Endothelial cell of umbilical vein (primary cell): ENCODE measurements at regions not wholly inside any gene's neighbourhood (a gene's known extent, or its start where the extent isn't known, plus 50 kb on each side); places are given as distances from the start of the nearest gene placed in this dataset.

ENCODE experiments used
- BruUV-seq: library from RNA; stranded (reverse); fragments of 400-500 nt; replicated peaks from 2 replicates; lab custom pipeline; 2021; lab: Mats Ljungman, UMichigan
- CTCF ChIA-PET: fragments of 300-600, 350-600 bp; sonication (Branson Sonifier 250); formaldehyde crosslinking; loops from one replicate; lab custom pipeline; 2021; ENCODE audit warnings: antibody characterized with exemption, inconsistent platforms; lab: Charles Lee
- POLR2A ChIA-PET: fragments of 300-600, 350-600 bp; sonication (Branson Sonifier 250); formaldehyde crosslinking; loops from one replicate; lab custom pipeline; 2021; ENCODE audit warnings: antibody characterized with exemption, inconsistent platforms; lab: Charles Lee
- DNase-seq: peaks from one replicate; pipeline ENCODE4 v3.0.0-alpha.2; 2011; ENCODE audit warnings: low read depth, low spot score
- FAIRE-seq: peaks from 2 replicates; lab custom pipeline; 2011; peaks lifted over from hg19 to GRCh38; lab: Jason Lieb, UNC
- H2AFZ ChIP-seq: 2 replicates; pipeline ENCODE4 v1.6.0; 2012; ENCODE audit warnings: low read depth, low read length, control low read depth, inconsistent platforms
- H3K27ac ChIP-seq: 2 replicates; pipeline ENCODE4 v1.5.1; 2011; ENCODE audit warnings: low read depth, mild to moderate bottlenecking, control low read depth, low read length, moderate library complexity; ENCODE audit not compliant: insufficient read depth
- H3K27me3 ChIP-seq, 2 experiments: 2 replicates each; pipeline versions ENCODE4 v1.6.0 to v1.6.1; 2011; ENCODE audit warnings: low read length in 2 of 2, mixed read lengths in 1 of 2; ENCODE audit not compliant: control insufficient read depth in 2 of 2, insufficient read depth in 2 of 2
- H3K36me3 ChIP-seq, 2 experiments: 2 replicates in 1 of 2; 3 replicates in 1 of 2; pipeline ENCODE4 v1.5.1; 2011; ENCODE audit warnings: low read length in 2 of 2, mild to moderate bottlenecking in 1 of 2, moderate library complexity in 1 of 2; ENCODE audit not compliant: control insufficient read depth in 2 of 2, insufficient read depth in 2 of 2; ENCODE audit errors: extremely low read depth in 1 of 2
- H3K4me1 ChIP-seq: 3 replicates; pipeline ENCODE4 v1.5.1; 2011; ENCODE audit warnings: mild to moderate bottlenecking, low read length; ENCODE audit not compliant: control insufficient read depth, insufficient read depth; ENCODE audit errors: extremely low read depth
- H3K4me2 ChIP-seq: 2 replicates; pipeline ENCODE4 v1.6.1; 2011; ENCODE audit warnings: low read length, control low read depth, mixed read lengths; ENCODE audit not compliant: insufficient read depth
- H3K4me3 ChIP-seq, 3 experiments: fragments of 200-600 bp in 1 of 3; sonication (generic), shearing (Covaris generic) in 1 of 3; replicated peaks in 1 of 3; 2 replicates each; pipeline ENCODE4 v1.5.1; 2011 to 2016; ENCODE audit warnings: control low read depth in 3 of 3, low read length in 3 of 3, mild to moderate bottlenecking in 2 of 3, inconsistent platforms in 1 of 3, low read depth in 1 of 3, moderate library complexity in 1 of 3; ENCODE audit not compliant: insufficient read depth in 1 of 3
- H3K79me2 ChIP-seq: 2 replicates; pipeline ENCODE4 v1.6.0; 2012; ENCODE audit warnings: low read length, inconsistent platforms; ENCODE audit not compliant: control insufficient read depth, insufficient read depth
- H3K9ac ChIP-seq: replicated peaks from 2 replicates; pipeline ENCODE3; 2011; ENCODE audit warnings: low read length, control low read depth; ENCODE audit not compliant: insufficient read depth; ENCODE audit errors: extremely low read depth
- H3K9me1 ChIP-seq: replicated peaks from 3 replicates; pipeline ENCODE4 v1.6.0; 2011; ENCODE audit warnings: mild to moderate bottlenecking, low read length; ENCODE audit not compliant: control insufficient read depth, insufficient read depth; ENCODE audit errors: extremely low read depth
- H3K9me3 ChIP-seq: replicated peaks from 2 replicates; pipeline ENCODE4 v1.5.1; 2012; ENCODE audit warnings: low read length, inconsistent platforms; ENCODE audit not compliant: control insufficient read depth, insufficient read depth
- H4K20me1 ChIP-seq: replicated peaks from 2 replicates; pipeline ENCODE3; 2011; ENCODE audit warnings: mild to moderate bottlenecking, low read length; ENCODE audit not compliant: control insufficient read depth, insufficient read depth; ENCODE audit errors: extremely low read depth
- FOS ChIP-seq: IDR thresholded peaks from 2 replicates; pipeline ENCODE4 v1.6.1; 2011; ENCODE audit warnings: mild to moderate bottlenecking, low read length, moderate library complexity, borderline replicate concordance; ENCODE audit not compliant: insufficient read depth
- GATA2 ChIP-seq: IDR thresholded peaks from 2 replicates; pipeline ENCODE4 v1.7.0; 2011; ENCODE audit warnings: low read depth, mild to moderate bottlenecking, moderate library complexity, mixed read lengths, low read length; ENCODE audit not compliant: insufficient read length, insufficient read depth
- POLR2AphosphoS5 ChIP-seq: IDR thresholded peaks from 2 replicates; pipeline ENCODE4 v1.6.1; 2012; ENCODE audit warnings: low read depth, mild to moderate bottlenecking, control low read depth, low read length, moderate library complexity; ENCODE audit not compliant: insufficient read depth
- dilution Hi-C: fragments of 300-500 bp; cut with MboI; formaldehyde crosslinking; loops from one replicate; pipeline ENCODE4 v1.15.0; 2019; ENCODE audit warnings: low sequenced_read_pairs; ENCODE audit not compliant: extremely low pct_ligation_motif_present
- intact Hi-C: fragments of 100-400 bp; cut with micrococcal nuclease; formaldehyde crosslinking; loops from one replicate; pipeline ENCODE4 v1.10.0; 2022

DNA sequence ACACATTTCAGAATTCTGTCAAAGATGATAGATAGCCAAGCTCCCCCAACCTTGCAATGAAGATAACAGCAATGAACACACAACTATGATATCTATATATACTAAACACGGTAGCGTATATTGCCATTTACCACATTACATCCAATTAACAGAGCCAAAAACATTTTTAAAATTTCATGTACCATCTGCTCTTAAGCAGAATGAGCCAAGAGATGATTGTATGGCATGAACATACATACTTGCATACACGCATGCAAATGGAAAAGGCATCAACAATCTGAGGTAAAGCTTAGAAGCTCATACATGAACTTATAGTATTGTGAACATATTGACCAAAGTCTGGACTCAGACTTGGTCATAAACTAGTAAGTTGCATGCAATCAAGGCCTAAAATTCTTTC lies 712.9 kb upstream of the GOLIM4 start:
- Histone ChIP-seq H3K9me3 (no peaks in the 10 kb centered on the region), H4K20me1 (no peaks in the 10 kb centered on the region), H3K27ac (no peak overlapping the region), H3K4me1 (no peaks in the 10 kb centered on the region), H3K4me3 (no peak overlapping the region), H3K9me1 (no peaks in the 10 kb centered on the region), H3K9ac (no peak overlapping the region), H2AFZ (no peak overlapping the region), H3K36me3 (no peaks in the 10 kb centered on the region), H3K79me2 (no peaks in the 10 kb centered on the region), H3K4me2 (no peak overlapping the region), H3K27me3 (peaks cover 3% of the 10 kb centered on the region in 2 experiments)
- BruUV-seq: no TSS peak
- no peak for FAIRE-seq
- intact Hi-C loops: no loop called here
- no peak for DNase-seq
- POLR2A ChIA-PET: no interaction called here
- no peak for TF ChIP-seq GATA2
- dilution Hi-C loops: no loop called here
- CTCF ChIA-PET: interaction anchor here (1.4 kb wide), 1 partner anchor 20 kb away, joined by 4 read pairs; no protein-coding TSS in a partner anchor

DNA sequence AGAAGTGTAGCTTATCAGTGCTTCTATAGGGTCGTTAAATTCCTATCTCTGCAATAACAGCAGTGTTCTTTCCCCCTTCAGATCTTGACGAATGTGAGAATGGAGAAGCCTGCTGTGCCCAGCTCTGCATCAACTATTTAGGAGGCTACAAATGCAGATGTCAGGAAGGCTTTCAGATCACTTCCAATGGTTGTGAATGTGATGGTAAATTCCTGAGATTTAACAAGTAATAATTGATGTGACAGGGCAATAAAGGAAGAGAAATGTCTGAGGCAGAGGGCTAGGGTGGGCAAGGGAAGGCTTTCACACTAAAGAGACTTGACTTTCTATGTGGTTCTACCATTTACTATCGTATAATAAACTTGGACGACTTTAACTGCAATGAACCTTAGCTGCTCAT lies 711.7 kb upstream of the GOLIM4 start:
- peaks cover 2 to 3% of the 10 kb centered on the region in 2 experiments for H3K27me3 ChIP-seq
- FAIRE-seq (no peak), DNase-seq (no peak)
- no peak overlapping the region for H3K27ac ChIP-seq
- no peak overlapping the region for H2AFZ ChIP-seq
- intact Hi-C loops (no loop called here), dilution Hi-C loops (no loop called here)
- no peaks in the 10 kb centered on the region for H3K79me2 ChIP-seq
- no peaks in the 10 kb centered on the region for H3K36me3 ChIP-seq
- peaks cover 5% of the 10 kb centered on the region for H3K4me1 ChIP-seq
- H3K9me3 ChIP-seq: no peaks in the 10 kb centered on the region
- POLR2A ChIA-PET: no interaction called here
- TF ChIP-seq FOS (no peak), POLR2AphosphoS5 (no peak)
- H3K4me2 ChIP-seq: no peak overlapping the region
- BruUV-seq: no TSS peak
- no peak overlapping the region for H3K4me3 ChIP-seq
- CTCF ChIA-PET: interaction anchor here (0.9 to 1.4 kb wide), 2 partner anchors 13 to 21 kb away, joined by 3 to 4 read pairs; no protein-coding TSS in a partner anchor
- H3K9ac ChIP-seq: no peak overlapping the region
- H4K20me1 ChIP-seq: no peaks in the 10 kb centered on the region
- H3K9me1 ChIP-seq: no peaks in the 10 kb centered on the region
